HG03108 (cell line): ENCODE measurements at regions not wholly inside any gene's neighbourhood (a gene's known extent, or its start where the extent isn't known, plus 50 kb on each side); places are given as distances from the start of the nearest gene placed in this dataset.

Experiments used
- ATAC-seq: cut with Tn5 transposase; IDR thresholded peaks from one replicate; pipeline ENCODE4 v1.9.1; 2021; ENCODE audit warnings: moderate library complexity; ENCODE audit not compliant: unreplicated experiment

DNA sequence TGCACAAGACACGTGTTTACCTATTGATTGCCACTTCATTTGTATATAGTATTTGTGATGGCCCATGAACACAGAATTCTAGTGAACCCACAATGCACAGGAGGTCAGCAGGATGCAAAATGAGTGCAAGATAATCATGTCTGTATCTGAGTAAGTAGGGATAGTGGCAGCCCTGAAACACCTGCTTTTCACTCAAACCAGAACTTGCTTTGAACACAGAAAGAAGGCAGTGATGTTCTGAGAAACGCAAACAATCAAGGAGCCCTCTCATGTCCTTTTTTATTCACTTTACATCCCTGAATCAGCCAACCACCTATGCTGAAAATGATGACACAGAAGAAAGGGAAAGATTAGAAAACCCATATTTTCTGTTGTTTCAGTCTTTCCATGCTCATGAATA lies 170.4 kb upstream of the AVPR1A start:
- ATAC-seq, result no peak

DNA sequence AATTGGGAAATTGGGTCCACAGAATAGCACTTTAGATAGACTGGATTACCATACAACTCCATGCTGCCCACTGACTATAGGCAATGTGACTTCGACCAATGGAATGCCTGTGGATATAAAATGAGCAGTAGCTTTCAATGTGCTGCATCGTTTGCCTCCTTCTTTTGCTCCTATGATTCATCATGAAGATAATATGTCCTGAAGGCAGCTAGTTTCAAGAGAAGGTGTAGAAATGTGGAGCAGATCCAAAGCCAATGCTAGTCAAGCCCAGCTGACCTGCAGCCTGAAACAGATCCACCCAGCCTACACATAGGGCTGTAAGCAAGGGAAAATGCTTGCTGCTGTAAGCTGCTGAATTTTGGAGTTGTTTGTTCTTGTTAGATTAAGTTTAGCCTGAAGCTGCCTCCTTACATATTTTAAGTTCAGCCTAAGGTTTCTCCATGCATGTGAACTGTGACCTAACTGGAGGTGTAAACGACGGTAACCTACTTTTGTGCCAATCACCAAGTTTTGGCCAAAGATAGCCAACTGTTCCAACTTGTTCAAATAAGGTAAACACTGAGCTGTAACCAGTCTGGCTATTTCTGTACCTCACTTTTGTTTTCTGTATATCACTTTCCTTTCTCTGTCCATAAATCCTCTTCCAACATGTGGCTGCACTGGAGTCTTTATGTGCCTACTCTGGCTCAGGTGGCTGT lies 169.1 kb upstream of the AVPR1A start:
- no peak for ATAC-seq

GRCh38 chr12:63319386-63319785 lies 168.4 kb upstream of the AVPR1A start:
- peak; percentile 82 for ATAC-seq

DNA sequence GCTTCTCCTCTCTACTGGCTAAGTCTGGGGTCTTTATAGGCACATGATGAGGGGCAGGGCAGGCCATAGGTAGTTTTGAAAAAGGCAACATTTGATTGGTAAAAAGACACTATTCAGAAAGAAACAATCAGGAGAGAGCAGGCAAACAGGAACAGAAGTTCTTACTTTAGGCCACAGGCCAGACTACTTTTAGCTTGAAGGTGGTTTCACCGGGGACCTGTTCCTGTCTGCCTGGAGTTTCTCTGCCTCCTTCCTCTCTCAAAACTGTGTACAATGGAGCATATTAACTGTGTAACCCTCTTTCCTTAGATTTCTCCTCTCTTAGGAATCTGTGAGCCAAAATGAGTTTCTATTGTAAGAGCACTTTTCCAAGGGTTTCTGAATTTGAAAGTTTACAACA lies 167.9 kb upstream of the AVPR1A start:
- no peak for ATAC-seq

DNA sequence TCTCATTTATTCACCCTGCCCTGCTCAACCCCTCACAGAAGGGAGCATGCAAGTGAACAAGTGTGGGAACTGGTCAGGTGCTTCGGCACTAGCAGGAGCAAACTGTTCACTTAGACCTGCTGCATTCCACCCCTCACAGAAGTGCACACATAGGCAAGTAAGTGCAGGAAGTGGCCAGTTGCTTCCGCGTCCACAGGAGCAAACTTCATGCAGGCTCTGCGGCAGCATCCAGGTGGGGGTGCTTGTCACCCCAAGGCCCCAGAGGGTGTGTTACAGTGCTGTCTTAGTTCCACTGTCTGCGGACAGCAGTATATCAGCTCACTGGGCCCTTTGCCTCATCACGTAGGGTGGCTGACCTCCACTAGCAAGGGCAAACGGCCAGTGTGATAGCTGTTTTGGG lies 167.3 kb upstream of the AVPR1A start:
- no peak for ATAC-seq

DNA sequence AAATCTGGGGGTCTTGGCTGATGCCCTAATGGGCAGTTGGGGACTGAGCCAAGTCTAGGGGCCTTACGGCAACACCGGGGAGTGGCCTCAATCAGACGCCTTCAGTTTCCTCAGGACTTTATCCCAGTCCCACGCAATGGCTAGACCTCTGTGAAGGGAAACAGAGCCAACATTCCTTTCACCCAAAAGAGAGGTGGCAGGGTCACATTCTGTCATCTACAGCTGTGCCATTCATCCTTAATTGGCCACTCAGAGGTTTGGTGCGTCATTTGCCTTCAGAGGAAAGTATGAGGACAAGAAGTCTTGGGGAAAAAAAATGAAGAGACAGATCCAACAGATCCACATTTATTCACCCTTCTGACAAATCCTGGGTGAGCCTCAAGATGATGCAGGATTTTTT lies 166.9 kb upstream of the AVPR1A start:
- no peak for ATAC-seq

DNA sequence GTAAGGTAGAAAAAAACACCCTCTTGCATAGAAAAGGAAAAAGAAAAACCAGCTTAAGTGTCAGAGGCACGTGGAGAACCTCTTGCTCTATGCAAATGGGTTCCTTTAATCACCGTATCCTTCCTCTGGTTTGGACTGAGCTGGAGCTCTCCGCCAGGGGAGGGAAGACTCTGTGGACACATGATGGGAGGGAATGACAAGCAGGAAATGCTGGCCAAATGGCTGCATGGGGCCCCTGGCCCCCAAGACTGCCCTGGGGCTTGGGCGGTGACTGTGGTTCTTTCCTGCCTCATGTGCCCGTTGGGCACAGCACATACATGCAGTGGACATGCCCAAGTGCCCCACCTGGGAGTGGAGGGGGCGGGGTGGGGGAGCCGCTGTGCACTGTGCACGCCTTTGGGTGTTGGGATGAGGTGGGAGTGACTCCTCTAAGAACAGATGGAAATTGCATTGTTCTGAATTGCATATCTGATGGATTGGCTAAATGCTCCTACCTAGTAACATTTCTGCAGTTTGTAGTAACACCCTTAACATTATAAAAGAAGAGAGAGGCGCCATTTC lies 166.4 kb upstream of the AVPR1A start:
- ATAC-seq, result no peak

GRCh38 chr12:63313139-63313538 lies 162.1 kb upstream of the AVPR1A start:
- ATAC-seq, result peak; percentile 61

GRCh38 chr12:63308671-63309070 lies 157.7 kb upstream of the AVPR1A start:
- no peak for ATAC-seq

- no peak for ATAC-seq
Observed at GRCh38 chr12:63307849-63308248, 156.8 kb upstream of the AVPR1A start.

DNA sequence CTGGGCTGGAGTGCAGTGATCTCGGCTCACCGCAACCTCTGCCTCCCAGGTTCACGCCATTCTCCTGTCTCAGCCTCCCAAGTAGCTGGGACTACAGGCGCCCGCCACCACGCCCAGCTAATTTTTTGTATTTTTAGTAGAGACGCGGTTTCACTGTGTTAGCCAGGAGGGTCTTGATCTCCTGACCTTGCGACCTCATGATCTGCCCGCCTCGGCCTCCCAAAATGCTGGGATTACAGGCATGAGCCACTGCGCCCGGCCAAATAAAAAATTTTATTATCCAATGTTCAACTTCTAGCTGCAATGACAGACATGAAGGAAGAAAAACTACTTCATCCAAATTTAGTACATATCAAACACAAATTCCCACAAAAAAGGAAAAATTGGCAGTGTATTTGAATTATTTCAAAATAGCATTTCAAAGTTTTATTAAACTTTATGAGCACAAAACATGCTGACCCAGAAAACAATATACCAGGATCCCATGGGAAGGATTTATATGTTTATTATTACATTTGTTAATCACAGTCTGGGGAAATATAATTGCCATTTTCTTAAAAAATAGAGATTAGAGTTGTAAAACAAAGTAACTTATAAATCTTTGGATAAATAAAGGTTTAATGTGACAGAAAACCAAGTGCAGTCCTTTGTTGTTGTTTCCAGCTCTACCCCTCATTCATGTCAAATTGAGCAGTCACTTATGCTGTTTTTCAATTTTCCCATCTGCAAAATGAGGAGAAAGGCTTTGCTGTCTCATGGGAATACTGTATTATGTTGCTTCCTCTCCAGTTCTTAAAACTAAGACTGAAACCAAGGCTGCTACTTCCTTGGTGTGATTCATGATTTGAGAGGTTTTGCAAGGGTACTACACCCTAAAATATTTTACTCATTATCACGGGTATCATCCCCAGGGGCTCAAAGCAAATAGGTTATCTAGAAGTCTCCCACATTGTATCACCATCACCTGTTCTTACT lies 155.2 kb upstream of the AVPR1A start:
- peak; percentile 48 for ATAC-seq

DNA sequence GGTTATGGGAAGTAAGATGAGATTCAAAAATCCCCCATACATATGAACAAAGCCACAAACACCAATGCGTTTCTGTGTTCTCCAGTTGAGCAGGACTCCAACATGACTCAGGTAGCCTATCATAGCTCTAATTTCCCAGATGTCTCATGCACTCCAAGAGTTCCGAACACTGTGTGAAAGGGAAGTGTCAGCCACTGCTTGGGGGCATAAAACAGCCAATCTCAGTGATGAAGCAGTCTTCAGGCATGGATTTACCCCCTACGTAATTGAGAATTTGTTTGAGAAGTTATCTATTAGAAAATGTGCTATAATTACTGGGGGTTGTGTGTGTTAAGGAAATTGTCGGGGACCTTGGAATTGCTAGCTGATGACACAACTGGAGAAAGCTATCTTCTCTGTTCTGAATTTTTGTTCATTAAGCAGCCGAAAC lies 153.9 kb upstream of the AVPR1A start:
- ATAC-seq, result peak; percentile 37

GRCh38 chr12:63302941-63303536 lies 152.0 kb upstream of the AVPR1A start:
- ATAC-seq, result peak; percentile 15

GRCh38 chr12:63302269-63302940 lies 151.4 kb upstream of the AVPR1A start:
- peak; percentile 65 for ATAC-seq

GRCh38 chr12:63301311-63301710 lies 150.3 kb upstream of the AVPR1A start:
- ATAC-seq, result no peak

GRCh38 chr12:63298386-63298930 lies 147.5 kb upstream of the AVPR1A start:
- ATAC-seq, result no peak

GRCh38 chr12:63294327-63294632 lies 143.3 kb upstream of the AVPR1A start:
- peak; percentile 85 for ATAC-seq

DNA sequence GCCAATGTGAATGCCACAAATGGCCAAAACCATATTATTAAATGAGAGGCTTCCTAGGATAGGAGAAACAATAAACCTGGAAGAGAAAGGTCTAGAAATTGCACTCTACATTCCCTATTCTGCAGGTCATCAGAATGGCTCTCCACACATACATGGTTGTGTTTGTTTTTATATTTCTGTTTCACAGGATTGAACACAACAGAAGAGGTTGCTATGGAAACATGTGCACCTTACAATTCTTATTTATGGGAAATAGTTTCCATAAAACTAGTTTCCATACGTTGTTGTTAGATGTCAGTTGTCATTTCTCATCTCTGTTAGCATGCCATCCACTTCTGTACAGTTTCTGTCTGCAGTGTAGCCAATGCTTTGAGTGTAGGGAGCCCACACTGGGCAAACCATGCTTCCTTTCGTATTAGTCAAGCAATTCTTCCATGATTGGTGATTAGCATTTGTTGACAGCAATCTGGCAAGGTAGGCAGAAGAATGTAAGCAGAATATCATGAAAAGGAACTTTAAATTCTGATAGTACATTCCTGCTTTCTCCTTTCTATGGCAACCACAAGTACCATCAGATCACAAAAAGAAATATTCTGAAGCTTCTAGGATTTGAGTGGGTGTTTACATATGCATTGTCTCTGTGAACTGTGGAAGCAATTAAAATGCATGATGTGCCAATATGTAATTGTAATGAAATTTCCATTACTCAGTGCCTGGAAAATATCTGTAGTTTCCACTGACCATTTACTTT lies 141.6 kb upstream of the AVPR1A start:
- ATAC-seq, result no peak

DNA sequence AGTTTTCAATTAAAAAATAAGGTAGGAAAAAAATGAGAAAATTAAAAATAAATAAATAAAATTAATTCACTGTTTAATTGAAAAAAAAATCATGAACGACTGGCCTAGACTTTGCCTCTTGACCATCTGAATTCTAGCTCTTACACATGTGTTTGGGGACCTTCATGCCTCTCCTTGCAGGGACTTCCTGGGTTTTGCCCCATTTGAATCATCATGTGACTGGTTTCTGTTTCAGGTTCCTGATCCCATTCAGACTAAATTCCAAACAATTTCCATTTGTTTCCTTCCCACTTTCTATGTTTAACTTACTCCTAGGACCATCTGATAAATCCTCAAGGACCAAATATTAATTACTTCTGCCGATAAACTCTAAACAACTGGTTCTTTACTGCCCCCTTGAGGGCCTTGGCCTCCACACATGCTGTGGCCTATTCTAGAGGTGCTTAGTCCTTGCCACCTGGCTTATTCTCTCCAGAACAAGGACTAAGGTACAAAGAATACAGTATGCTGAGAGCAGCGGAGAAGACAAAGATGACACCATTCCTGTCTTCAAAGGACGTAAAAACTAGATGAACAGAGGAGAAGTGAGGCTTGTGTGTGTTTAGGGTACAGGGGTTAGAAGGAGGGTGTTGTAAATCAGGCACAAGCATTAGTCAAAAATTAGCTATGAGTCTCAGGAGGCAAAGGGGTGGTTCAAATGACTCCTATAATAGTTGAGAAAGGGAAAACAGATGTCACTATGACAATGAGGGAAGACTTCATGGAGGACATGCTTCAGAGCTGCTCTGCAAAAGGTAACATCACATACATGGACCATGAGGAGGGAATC lies 125.8 kb upstream of the AVPR1A start:
- ATAC-seq, result no peak
